ENCODE measurements at regions not wholly inside any gene's neighbourhood (a gene's known extent, or its start where the extent isn't known, plus 50 kb on each side); places are given as distances from the start of the nearest gene placed in this dataset.

DNA sequence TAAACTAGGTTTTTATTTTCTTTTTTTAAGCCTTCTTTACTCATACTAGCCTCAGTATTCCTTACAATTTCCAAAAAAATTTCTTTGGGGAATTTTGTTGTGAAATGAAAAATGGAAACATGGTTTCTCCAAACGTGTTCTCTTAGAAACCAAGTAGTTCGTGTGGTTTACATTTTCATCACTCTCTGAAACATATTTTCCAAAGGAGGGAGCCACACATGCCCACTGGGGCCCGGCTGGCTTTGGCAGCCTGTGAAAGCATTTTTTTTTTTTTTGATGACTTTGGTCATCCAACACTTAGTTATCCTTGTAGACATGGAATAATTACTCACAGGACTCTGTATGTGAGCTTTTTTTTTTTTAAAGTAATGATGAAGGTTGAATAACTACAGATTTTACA lies 169.6 kb downstream of the C7orf25 start:
- H3K27me3 ChIP-seq (ENCODE audit: insufficient read depth, low read length): no peaks in the 10 kb centered on the region
- no peaks in the 10 kb centered on the region for H4K20me1 ChIP-seq (ENCODE audit: insufficient read depth)
- DNase-seq (ENCODE audit: low read depth, low spot score) (no peak), ATAC-seq (no peak)
- no peak overlapping the region for H3K4me2 ChIP-seq (ENCODE audit: low read length)
- intact Hi-C loops (cut with micrococcal nuclease): no loop called here
- H3K9me2 ChIP-seq (ENCODE audit: insufficient read depth): no peaks in the 10 kb centered on the region
- ChIA-PET RAD21 (ENCODE audit: low non-redundant PET in 1 of 2, low total read pairs in 2 of 2, uncharacterized antibody in 2 of 2, unreplicated experiment in 2 of 2) (no interaction called here), POLR2A (no interaction called here), CTCF (no interaction called here)
- no peak overlapping the region for H3K27ac ChIP-seq (ENCODE audit: low read depth, low read length)
- no peak for TF ChIP-seq RAD21 (IDR thresholded peaks at IDR 0.05; ENCODE audit: low read depth)
- TF ChIP-seq POLR2AphosphoS5 (IDR thresholded peaks at IDR 0.05; ENCODE audit: low read depth, low read length): no peak
- TF ChIP-seq, protein P1, sequence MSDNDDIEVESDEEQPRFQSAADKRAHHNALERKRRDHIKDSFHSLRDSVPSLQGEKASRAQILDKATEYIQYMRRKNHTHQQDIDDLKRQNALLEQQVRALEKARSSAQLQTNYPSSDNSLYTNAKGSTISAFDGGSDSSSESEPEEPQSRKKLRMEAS (IDR thresholded peaks at IDR 0.05): no peak
- TF ChIP-seq EZH2 (IDR thresholded peaks at IDR 0.05): no peak
- TF ChIP-seq SIN3A (IDR thresholded peaks at IDR 0.05; ENCODE audit: low read depth): no peak
- TF ChIP-seq FOSL1 (IDR thresholded peaks at IDR 0.05; ENCODE audit: low read depth): no peak
- TF ChIP-seq, protein P2, sequence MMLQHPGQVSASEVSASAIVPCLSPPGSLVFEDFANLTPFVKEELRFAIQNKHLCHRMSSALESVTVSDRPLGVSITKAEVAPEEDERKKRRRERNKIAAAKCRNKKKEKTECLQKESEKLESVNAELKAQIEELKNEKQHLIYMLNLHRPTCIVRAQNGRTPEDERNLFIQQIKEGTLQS (IDR thresholded peaks at IDR 0.05): no peak
- no peak for TF ChIP-seq TCF7L2 (IDR thresholded peaks at IDR 0.05; ENCODE audit: borderline replicate concordance, extremely low read depth, insufficient read depth, insufficient read length)
- no peak for TF ChIP-seq ZFX (IDR thresholded peaks at IDR 0.05)
- TF ChIP-seq, protein P3, sequence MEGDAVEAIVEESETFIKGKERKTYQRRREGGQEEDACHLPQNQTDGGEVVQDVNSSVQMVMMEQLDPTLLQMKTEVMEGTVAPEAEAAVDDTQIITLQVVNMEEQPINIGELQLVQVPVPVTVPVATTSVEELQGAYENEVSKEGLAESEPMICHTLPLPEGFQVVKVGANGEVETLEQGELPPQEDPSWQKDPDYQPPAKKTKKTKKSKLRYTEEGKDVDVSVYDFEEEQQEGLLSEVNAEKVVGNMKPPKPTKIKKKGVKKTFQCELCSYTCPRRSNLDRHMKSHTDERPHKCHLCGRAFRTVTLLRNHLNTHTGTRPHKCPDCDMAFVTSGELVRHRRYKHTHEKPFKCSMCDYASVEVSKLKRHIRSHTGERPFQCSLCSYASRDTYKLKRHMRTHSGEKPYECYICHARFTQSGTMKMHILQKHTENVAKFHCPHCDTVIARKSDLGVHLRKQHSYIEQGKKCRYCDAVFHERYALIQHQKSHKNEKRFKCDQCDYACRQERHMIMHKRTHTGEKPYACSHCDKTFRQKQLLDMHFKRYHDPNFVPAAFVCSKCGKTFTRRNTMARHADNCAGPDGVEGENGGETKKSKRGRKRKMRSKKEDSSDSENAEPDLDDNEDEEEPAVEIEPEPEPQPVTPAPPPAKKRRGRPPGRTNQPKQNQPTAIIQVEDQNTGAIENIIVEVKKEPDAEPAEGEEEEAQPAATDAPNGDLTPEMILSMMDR (IDR thresholded peaks at IDR 0.05 in 2 of 3, conservative IDR thresholded peaks at IDR 0.05 in 1 of 3; ENCODE audit: borderline replicate concordance in 1 of 3, insufficient read depth in 1 of 3, low read depth in 2 of 3, low read length in 2 of 3): no peak
- TF ChIP-seq SRF (IDR thresholded peaks at IDR 0.05; ENCODE audit: low read depth): no peak
- TF ChIP-seq EGR1 (IDR thresholded peaks at IDR 0.05; ENCODE audit: low read depth): no peak
- no peak for TF ChIP-seq ELF1 (IDR thresholded peaks at IDR 0.05; ENCODE audit: borderline replicate concordance, low read depth)
- TF ChIP-seq, protein P4, sequence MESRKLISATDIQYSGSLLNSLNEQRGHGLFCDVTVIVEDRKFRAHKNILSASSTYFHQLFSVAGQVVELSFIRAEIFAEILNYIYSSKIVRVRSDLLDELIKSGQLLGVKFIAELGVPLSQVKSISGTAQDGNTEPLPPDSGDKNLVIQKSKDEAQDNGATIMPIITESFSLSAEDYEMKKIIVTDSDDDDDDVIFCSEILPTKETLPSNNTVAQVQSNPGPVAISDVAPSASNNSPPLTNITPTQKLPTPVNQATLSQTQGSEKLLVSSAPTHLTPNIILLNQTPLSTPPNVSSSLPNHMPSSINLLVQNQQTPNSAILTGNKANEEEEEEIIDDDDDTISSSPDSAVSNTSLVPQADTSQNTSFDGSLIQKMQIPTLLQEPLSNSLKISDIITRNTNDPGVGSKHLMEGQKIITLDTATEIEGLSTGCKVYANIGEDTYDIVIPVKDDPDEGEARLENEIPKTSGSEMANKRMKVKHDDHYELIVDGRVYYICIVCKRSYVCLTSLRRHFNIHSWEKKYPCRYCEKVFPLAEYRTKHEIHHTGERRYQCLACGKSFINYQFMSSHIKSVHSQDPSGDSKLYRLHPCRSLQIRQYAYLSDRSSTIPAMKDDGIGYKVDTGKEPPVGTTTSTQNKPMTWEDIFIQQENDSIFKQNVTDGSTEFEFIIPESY (IDR thresholded peaks at IDR 0.05; ENCODE audit: extremely low read depth, insufficient replicate concordance, low read length): no peak
- no peak for TF ChIP-seq ZNF274 (IDR thresholded peaks at IDR 0.05; ENCODE audit: low read depth, low read length)
- TF ChIP-seq EZH2phosphoT487 (IDR thresholded peaks at IDR 0.05; ENCODE audit: borderline replicate concordance): no peak
- TF ChIP-seq CBX3 (IDR thresholded peaks at IDR 0.05; ENCODE audit: low read depth): no peak
- no peaks in the 10 kb centered on the region for H3K36me3 ChIP-seq (ENCODE audit: control insufficient read depth in 1 of 2, insufficient read depth in 2 of 2, low read length in 2 of 2)
- H2AFZ ChIP-seq (ENCODE audit: low read depth, low read length, poor library complexity, severe bottlenecking): no peak overlapping the region
- no peaks in the 10 kb centered on the region for H3K9me3 ChIP-seq (ENCODE audit: control insufficient read depth in 1 of 2, insufficient read depth in 1 of 2, low read depth in 1 of 2, low read length in 2 of 2)
- no peak overlapping the region for H3K4me3 ChIP-seq (replicated peaks in 1 of 2; ENCODE audit: low read depth in 1 of 2, low read length in 2 of 2)
- no peaks in the 10 kb centered on the region for H3K79me2 ChIP-seq (ENCODE audit: insufficient read depth, low read length)
- H3K9ac ChIP-seq (ENCODE audit: low read length): no peak overlapping the region
- no TSS peak for BruUV-seq (replicated peaks)
- H3K4me1 ChIP-seq (ENCODE audit: control insufficient read depth in 1 of 2, insufficient read depth in 2 of 2, low read length in 2 of 2): no peaks in the 10 kb centered on the region
